ENCODE measurements at regions not wholly inside any gene's neighbourhood (a gene's known extent, or its start where the extent isn't known, plus 50 kb on each side); places are given as distances from the start of the nearest gene placed in this dataset.

- DNase-seq, result no peak
These were observed 839.1 kb downstream of the GALC start for GRCh38 chr14:87153901-87154300.

GRCh38 chr14:87153391-87153790 is 839.6 kb downstream of the GALC start:
- no peak for DNase-seq

- no peak for DNase-seq
These were observed 840.3 kb downstream of the GALC start for GRCh38 chr14:87152693-87153092.

GRCh38 chr14:87149583-87150354 is 843.2 kb downstream of the GALC start:
- no peak for DNase-seq

GRCh38 chr14:87148655-87149054 is 844.3 kb downstream of the GALC start:
- DNase-seq, result no peak

GRCh38 chr14:87142551-87143211 is 850.3 kb downstream of the GALC start:
- no peak for DNase-seq

GRCh38 chr14:87141801-87142200 is 851.2 kb downstream of the GALC start:
- DNase-seq, result no peak

GRCh38 chr14:87139299-87139698 is 853.7 kb downstream of the GALC start:
- no peak for DNase-seq

GRCh38 chr14:87133073-87133801 is 859.7 kb downstream of the GALC start:
- no peak for DNase-seq

- DNase-seq, result no peak
These were observed 861.1 kb downstream of the GALC start for GRCh38 chr14:87131879-87132278.

GRCh38 chr14:87122166-87122565 is 870.8 kb downstream of the GALC start:
- no peak for DNase-seq

- DNase-seq, result no peak
These were observed 871.3 kb downstream of the GALC start for GRCh38 chr14:87121716-87122115.

- no peak for DNase-seq
These were observed 877.7 kb downstream of the GALC start for GRCh38 chr14:87115234-87115633.

- DNase-seq, result no peak
These were observed 879.7 kb downstream of the GALC start for GRCh38 chr14:87113286-87113685.

GRCh38 chr14:87111741-87112140 is 881.2 kb downstream of the GALC start:
- no peak for DNase-seq

- DNase-seq, result no peak
These were observed 881.9 kb downstream of the GALC start for GRCh38 chr14:87111126-87111525.

GRCh38 chr14:87109271-87109670 is 883.7 kb downstream of the GALC start:
- DNase-seq, result no peak

- no peak for DNase-seq
These were observed 884.3 kb downstream of the GALC start for GRCh38 chr14:87108726-87109125.

- no peak for DNase-seq
These were observed 890.1 kb downstream of the GALC start for GRCh38 chr14:87102811-87103378.

- DNase-seq, result no peak
These were observed 896.0 kb downstream of the GALC start for GRCh38 chr14:87097015-87097414.

- no peak for DNase-seq
These were observed 898.1 kb downstream of the GALC start for GRCh38 chr14:87094913-87095312.

- DNase-seq, result no peak
These were observed 904.4 kb downstream of the GALC start for GRCh38 chr14:87088588-87088987.

- DNase-seq, result no peak
These were observed 905.1 kb downstream of the GALC start for GRCh38 chr14:87087881-87088280.
